ENCODE measurements at regions not wholly inside any gene's neighbourhood (a gene's known extent, or its start where the extent isn't known, plus 50 kb on each side); places are given as distances from the start of the nearest gene placed in this dataset.

- TF ChIP-seq ZNF639 (tag by site-specific recombination; IDR thresholded peaks at IDR 0.05) (no peak), ZNF621 (tag by site-specific recombination; IDR thresholded peaks at IDR 0.05) (no peak), CTCF (tag by site-specific recombination; IDR thresholded peaks at IDR 0.05) (no peak), ZNF791 (tag by site-specific recombination; IDR thresholded peaks at IDR 0.05) (no peak), ZNF112 (tag by site-specific recombination; IDR thresholded peaks at IDR 0.05) (no peak), ZBTB48 (tag by site-specific recombination; IDR thresholded peaks at IDR 0.05) (no peak), ZNF394 (tag by site-specific recombination; IDR thresholded peaks at IDR 0.05; ENCODE audit: borderline replicate concordance) (no peak), ZBTB11 (tag by site-specific recombination; conservative IDR thresholded peaks at IDR 0.05; ENCODE audit: low read depth) (no peak), ZNF433 (tag by site-specific recombination; IDR thresholded peaks at IDR 0.05; ENCODE audit: low read depth) (no peak), RBAK (tag by site-specific recombination; IDR thresholded peaks at IDR 0.05) (no peak), ZNF76 (tag by site-specific recombination; IDR thresholded peaks at IDR 0.05; ENCODE audit: borderline replicate concordance, low read depth) (no peak)
These were observed 1020.5 kb downstream of the BRD1 start for GRCh38 chr22:48807155-48807554.
